ENCODE measurements at regions not wholly inside any gene's neighbourhood (a gene's known extent, or its start where the extent isn't known, plus 50 kb on each side); places are given as distances from the start of the nearest gene placed in this dataset.

GRCh38 chr6:105458551-105458950, 55.7 kb upstream of the PREP start:
- TF ChIP-seq CSRNP1 (CRISPR knock-in tag; IDR thresholded peaks at IDR 0.05) (no peak), CTCF (CRISPR knock-in tag; IDR thresholded peaks at IDR 0.05) (no peak), ZKSCAN8 (CRISPR knock-in tag; IDR thresholded peaks at IDR 0.05; ENCODE audit: borderline replicate concordance) (no peak), HINFP (CRISPR knock-in tag; IDR thresholded peaks at IDR 0.05; ENCODE audit: low read depth) (no peak), NFYC (CRISPR knock-in tag; IDR thresholded peaks at IDR 0.05) (no peak), ZKSCAN1 (IDR thresholded peaks at IDR 0.05; ENCODE audit: low read length) (no peak), ZZZ3 (CRISPR knock-in tag; IDR thresholded peaks at IDR 0.05; ENCODE audit: borderline replicate concordance) (no peak), ATF7 (IDR thresholded peaks at IDR 0.05) (no peak), ATF7 (CRISPR knock-in tag; IDR thresholded peaks at IDR 0.05) (no peak), GZF1 (CRISPR knock-in tag; IDR thresholded peaks at IDR 0.05) (no peak), MYNN (CRISPR knock-in tag; IDR thresholded peaks at IDR 0.05; ENCODE audit: low read depth) (no peak), XRCC5 (optimal IDR thresholded peaks at IDR 0.05; ENCODE audit: low read length) (no peak), PRMT3 (CRISPR knock-in tag; IDR thresholded peaks at IDR 0.05; ENCODE audit: borderline replicate concordance, low read depth) (no peak), NCOA1 (CRISPR knock-in tag; IDR thresholded peaks at IDR 0.05) (no peak)
